HL-60/S4 treated with phorbol 12-myristate 13-acetate at 8.2 ng/mL for 4 days and 3 days (cell line): ENCODE measurements at regions not wholly inside any gene's neighbourhood (a gene's known extent, or its start where the extent isn't known, plus 50 kb on each side); places are given as distances from the start of the nearest gene placed in this dataset.

ENCODE experiments used
- in situ Hi-C: fragments of 300-500 bp; cut with MboI; formaldehyde crosslinking; loops from 2 replicates; pipeline ENCODE4 v1.15.0; 2022; ENCODE audit warnings: low sequenced_read_pairs

- in situ Hi-C loops: no loop called here
These were observed 51.9 kb upstream of the ADORA2B start for GRCh38 chr17:15892731-15893657.

- in situ Hi-C loops: no loop called here
These were observed 51.3 kb upstream of the ADORA2B start for GRCh38 chr17:15893658-15894024.

- in situ Hi-C loops: no loop called here
These were observed 50.7 kb upstream of the ADORA2B start for GRCh38 chr17:15894258-15894657.

- in situ Hi-C loops: no loop called here
These were observed 49.8 kb upstream of the ADORA2B start for GRCh38 chr17:15894913-15895658.
